Activated CD4-positive, alpha-beta T cell treated with anti-CD3 and anti-CD28 coated beads for 24 hours (primary cell): ENCODE measurements at regions not wholly inside any gene's neighbourhood (a gene's known extent, or its start where the extent isn't known, plus 50 kb on each side); places are given as distances from the start of the nearest gene placed in this dataset.
"Not testable (repeated sequence)": the region's sequence is repeated elsewhere in the genome, so short reads cannot be mapped to it uniquely, and the experiment has no call there.

ENCODE experiments used
- DNase-seq, 2 donors: peaks; one replicate each; pipeline ENCODE4 v3.0.0-alpha.2; 2020; ENCODE audit warnings: low read depth in 2 of 2

- DNase-seq = no peak
Observed at GRCh38 chr3:110670407-110670806, 401.2 kb upstream of the NECTIN3 start.

GRCh38 chr3:110677506-110677905, 394.1 kb upstream of the NECTIN3 start:
- DNase-seq = no peak

GRCh38 chr3:110679285-110679684, 392.3 kb upstream of the NECTIN3 start:
- DNase-seq = no peak

- DNase-seq = no peak
Observed at GRCh38 chr3:110680450-110680849, 391.2 kb upstream of the NECTIN3 start.

GRCh38 chr3:110684466-110684865, 387.1 kb upstream of the NECTIN3 start:
- DNase-seq = no peak

- DNase-seq = no peak
Observed at GRCh38 chr3:110685630-110686029, 386.0 kb upstream of the NECTIN3 start.

- DNase-seq = no peak
Observed at GRCh38 chr3:110686701-110687100, 384.9 kb upstream of the NECTIN3 start.

- no peak for DNase-seq
Observed at GRCh38 chr3:110687138-110687537, 384.5 kb upstream of the NECTIN3 start.

- no peak for DNase-seq
Observed at GRCh38 chr3:110697961-110698360, 373.7 kb upstream of the NECTIN3 start.

GRCh38 chr3:110704332-110704731, 367.3 kb upstream of the NECTIN3 start:
- DNase-seq = not testable (repeated sequence)

- no peak for DNase-seq
Observed at GRCh38 chr3:110708156-110708555, 363.5 kb upstream of the NECTIN3 start.

GRCh38 chr3:110710156-110710555, 361.5 kb upstream of the NECTIN3 start:
- DNase-seq = no peak

- DNase-seq = no peak
Observed at GRCh38 chr3:110710603-110711002, 361.0 kb upstream of the NECTIN3 start.

- DNase-seq = no peak
Observed at GRCh38 chr3:110711130-110711832, 360.3 kb upstream of the NECTIN3 start.

- DNase-seq = no peak
Observed at GRCh38 chr3:110711851-110712516, 359.6 kb upstream of the NECTIN3 start.

GRCh38 chr3:110727056-110727455, 344.6 kb upstream of the NECTIN3 start:
- no peak for DNase-seq

GRCh38 chr3:110731148-110731547, 340.5 kb upstream of the NECTIN3 start:
- no peak for DNase-seq

- no peak for DNase-seq
Observed at GRCh38 chr3:110732420-110732819, 339.2 kb upstream of the NECTIN3 start.

GRCh38 chr3:110733045-110733444, 338.6 kb upstream of the NECTIN3 start:
- DNase-seq = no peak

- no peak for DNase-seq
Observed at GRCh38 chr3:110734524-110734923, 337.1 kb upstream of the NECTIN3 start.

- no peak for DNase-seq
Observed at GRCh38 chr3:110736332-110736731, 335.3 kb upstream of the NECTIN3 start.

GRCh38 chr3:110738531-110738930, 333.1 kb upstream of the NECTIN3 start:
- no peak for DNase-seq

GRCh38 chr3:110741891-110742290, 329.7 kb upstream of the NECTIN3 start:
- DNase-seq = no peak

- no peak for DNase-seq
Observed at GRCh38 chr3:110743202-110743601, 328.4 kb upstream of the NECTIN3 start.
